Mesenchymal stem cell (in vitro differentiated cells and primary cell): ENCODE measurements at regions not wholly inside any gene's neighbourhood (a gene's known extent, or its start where the extent isn't known, plus 50 kb on each side); places are given as distances from the start of the nearest gene placed in this dataset.

ENCODE experiments used
- DNase-seq: peaks from one replicate; pipeline ENCODE4 v3.0.0-alpha.2; 2013
- H2AFZ ChIP-seq: one replicate; pipeline ENCODE4 v1.6.1; 2013; ENCODE audit warnings: low read depth, mild to moderate bottlenecking, control low read depth, inconsistent platforms, low read length, moderate library complexity
- H2AK5ac ChIP-seq: 2 replicates; pipeline ENCODE4 v1.6.1; 2013; ENCODE audit warnings: low read length, moderate library complexity, mild to moderate bottlenecking, inconsistent platforms; ENCODE audit not compliant: severe bottlenecking
- H2BK120ac ChIP-seq: one replicate; pipeline ENCODE4 v1.6.1; 2013; ENCODE audit warnings: low read depth, mild to moderate bottlenecking, inconsistent platforms, low read length, moderate library complexity
- H2BK12ac ChIP-seq, 2 experiments: one replicate each; pipeline ENCODE4 v1.6.1; 2013; ENCODE audit warnings: inconsistent platforms in 2 of 2, low read length in 2 of 2, mild to moderate bottlenecking in 2 of 2, moderate library complexity in 2 of 2, control low read depth in 1 of 2
- H2BK15ac ChIP-seq: one replicate; pipeline ENCODE4 v1.6.1; 2013; ENCODE audit warnings: mild to moderate bottlenecking, low read depth, inconsistent platforms; ENCODE audit not compliant: poor library complexity, severe bottlenecking
- H2BK5ac ChIP-seq: 2 replicates; pipeline ENCODE4 v1.6.1; 2013; ENCODE audit warnings: low read depth, mild to moderate bottlenecking, low read length, control low read depth, inconsistent platforms; ENCODE audit not compliant: poor library complexity, severe bottlenecking
- H3K14ac ChIP-seq, 2 experiments: one replicate each; pipeline ENCODE4 v1.6.1; 2013; ENCODE audit warnings: inconsistent platforms in 2 of 2, low read length in 2 of 2, control low read depth in 1 of 2, mild to moderate bottlenecking in 1 of 2, moderate library complexity in 1 of 2
- H3K18ac ChIP-seq, 2 experiments: one replicate each; pipeline ENCODE4 v1.6.1; 2013; ENCODE audit warnings: inconsistent platforms in 2 of 2, low read length in 2 of 2, control low read depth in 1 of 2, low read depth in 1 of 2, mild to moderate bottlenecking in 1 of 2
- H3K23ac ChIP-seq, 2 experiments: one replicate each; pipeline ENCODE4 v1.6.1; 2013; ENCODE audit warnings: inconsistent platforms in 2 of 2, low read length in 2 of 2, mild to moderate bottlenecking in 2 of 2, moderate library complexity in 2 of 2, control low read depth in 1 of 2
- H3K27ac ChIP-seq: 2 replicates; pipeline ENCODE4 v1.5.1; 2013; ENCODE audit warnings: mild to moderate bottlenecking, moderate library complexity, low read length, control low read depth, inconsistent platforms; ENCODE audit not compliant: poor library complexity, severe bottlenecking
- H3K27me3 ChIP-seq, 2 experiments: 2 replicates each; pipeline versions ENCODE4 v1.6.1 to v1.7.0; 2013; ENCODE audit warnings: low read length in 2 of 2, mild to moderate bottlenecking in 2 of 2, moderate library complexity in 2 of 2, control low read depth in 1 of 2, inconsistent platforms in 1 of 2; ENCODE audit not compliant: control insufficient read depth in 1 of 2, insufficient read depth in 1 of 2
- H3K36me3 ChIP-seq, 2 experiments: 2 replicates each; pipeline versions ENCODE4 v1.6.1 to v1.7.0; 2013; ENCODE audit warnings: low read length in 2 of 2, control low read depth in 1 of 2, inconsistent platforms in 1 of 2, low read depth in 1 of 2, mild to moderate bottlenecking in 1 of 2; ENCODE audit not compliant: insufficient read depth in 2 of 2, control insufficient read depth in 1 of 2
- H3K4ac ChIP-seq, 2 experiments: one replicate each; pipeline ENCODE4 v1.6.1; 2013; ENCODE audit warnings: inconsistent platforms in 2 of 2, low read length in 2 of 2, mild to moderate bottlenecking in 2 of 2, moderate library complexity in 2 of 2, control low read depth in 1 of 2, low read depth in 1 of 2
- H3K4me1 ChIP-seq: 2 replicates; pipeline ENCODE4 v1.6.1; 2013; ENCODE audit warnings: low read depth, low read length, control low read depth; ENCODE audit not compliant: control insufficient read depth, insufficient read depth
- H3K4me2 ChIP-seq: 2 replicates; pipeline ENCODE4 v1.6.1; 2013; ENCODE audit warnings: low read length, mild to moderate bottlenecking, inconsistent platforms; ENCODE audit not compliant: poor library complexity, severe bottlenecking
- H3K4me3 ChIP-seq, 2 experiments: 2 replicates each; pipeline versions ENCODE4 v1.5.1 to v1.7.0; 2013; ENCODE audit warnings: low read length in 2 of 2, mild to moderate bottlenecking in 2 of 2, control low read depth in 1 of 2, low read depth in 1 of 2; ENCODE audit not compliant: insufficient read depth in 1 of 2
- H3K79me1 ChIP-seq: replicated peaks from 2 replicates; pipeline ENCODE4 v1.6.1; 2013; ENCODE audit warnings: mild to moderate bottlenecking, control low read depth, low read length, inconsistent platforms; ENCODE audit not compliant: poor library complexity, severe bottlenecking
- H3K9ac ChIP-seq: 2 replicates; pipeline ENCODE4 v1.7.0; 2013; ENCODE audit warnings: mild to moderate bottlenecking, low read length, moderate library complexity
- H3K9me3 ChIP-seq: 2 replicates; pipeline ENCODE4 v1.7.0; 2013; ENCODE audit warnings: mild to moderate bottlenecking, low read length; ENCODE audit not compliant: control insufficient read depth
- H4K8ac ChIP-seq: one replicate; pipeline ENCODE4 v1.6.1; 2013; ENCODE audit warnings: inconsistent platforms, mild to moderate bottlenecking, low read length, moderate library complexity
- H4K91ac ChIP-seq: one replicate; pipeline ENCODE4 v1.6.1; 2013; ENCODE audit warnings: mild to moderate bottlenecking, low read length, inconsistent platforms
- WGBS: methylation state at CpG from one replicate; pipeline ENCODE4 v1.1.7; 2013; ENCODE audit warnings: mixed read lengths; 5-methylcytosine and 5-hydroxymethylcytosine counted together

- Histone ChIP-seq H3K9me3 (no peaks in the 10 kb centered on the region), H2BK12ac (no peak overlapping the region), H3K23ac (no peak overlapping the region), H4K91ac (no peak overlapping the region), H3K4me1 (no peaks in the 10 kb centered on the region), H3K27ac (no peak overlapping the region), H3K36me3 (no peaks in the 10 kb centered on the region), H4K8ac (no peak overlapping the region), H3K79me1 (no peaks in the 10 kb centered on the region), H2BK120ac (no peak overlapping the region), H3K4me2 (no peak overlapping the region), H3K27me3 (no peaks in the 10 kb centered on the region), H3K18ac (no peak overlapping the region), H2AK5ac (no peak overlapping the region), H3K4me3 (no peak overlapping the region), H2BK5ac (no peak overlapping the region), H2AFZ (no peak overlapping the region), H2BK15ac (no peak overlapping the region), H3K4ac (no peak overlapping the region), H3K14ac (no peak overlapping the region), H3K9ac (no peak overlapping the region)
- no peak for DNase-seq
- WGBS: 90% methylated on average over 1 of the region's 2 CpGs
Observed at GRCh38 chr4:128698386-128698785, 111.1 kb upstream of the JADE1 start.

- H3K4me3 ChIP-seq: no peak overlapping the region
- H2BK12ac ChIP-seq: no peak overlapping the region
- H2BK5ac ChIP-seq: peak overlapping the region; percentile 62
- H2BK120ac ChIP-seq: no peak overlapping the region
- no peaks in the 10 kb centered on the region for H3K36me3 ChIP-seq
- H3K4me1 ChIP-seq: no peaks in the 10 kb centered on the region
- H3K14ac ChIP-seq: no peak overlapping the region
- H3K79me1 ChIP-seq: no peaks in the 10 kb centered on the region
- H4K91ac ChIP-seq: no peak overlapping the region
- no peak overlapping the region for H3K9ac ChIP-seq
- H2AFZ ChIP-seq: no peak overlapping the region
- no peak for DNase-seq
- no peak overlapping the region for H3K4me2 ChIP-seq
- no peaks in the 10 kb centered on the region for H3K9me3 ChIP-seq
- H3K27ac ChIP-seq: no peak overlapping the region
- H3K23ac ChIP-seq: no peak overlapping the region
- no peak overlapping the region for H3K18ac ChIP-seq
- no peak overlapping the region for H4K8ac ChIP-seq
- 90% methylated on average over 4 of the region's 5 CpGs for WGBS
- no peak overlapping the region for H3K4ac ChIP-seq
- H2AK5ac ChIP-seq: no peak overlapping the region
- no peak overlapping the region for H2BK15ac ChIP-seq
- no peaks in the 10 kb centered on the region for H3K27me3 ChIP-seq
Observed at GRCh38 chr4:128697323-128697722, 112.2 kb upstream of the JADE1 start.

GRCh38 chr4:128690011-128690410 lies 119.5 kb upstream of the JADE1 start:
- Histone ChIP-seq H3K4me1 (peaks cover 1% of the 10 kb centered on the region), H4K8ac (no peak overlapping the region), H3K36me3 (no peaks in the 10 kb centered on the region), H4K91ac (no peak overlapping the region), H2BK120ac (no peak overlapping the region), H3K23ac (no peak overlapping the region), H2BK5ac (no peak overlapping the region), H2BK12ac (no peak overlapping the region), H3K4me2 (no peak overlapping the region), H2AK5ac (no peak overlapping the region), H3K9me3 (peaks cover 10% of the 10 kb centered on the region), H3K4me3 (no peak overlapping the region), H3K18ac (no peak overlapping the region), H2AFZ (no peak overlapping the region), H3K27ac (no peak overlapping the region), H3K14ac (no peak overlapping the region), H3K4ac (no peak overlapping the region), H2BK15ac (no peak overlapping the region), H3K9ac (no peak overlapping the region), H3K79me1 (no peaks in the 10 kb centered on the region), H3K27me3 (no peaks in the 10 kb centered on the region)
- no peak for DNase-seq
- 69% methylated on average over 3 of the region's 3 CpGs for WGBS

GRCh38 chr4:128688846-128689437 lies 120.6 kb upstream of the JADE1 start:
- Histone ChIP-seq H3K27ac (peak overlapping the region; percentile 40), H2AFZ (no peak overlapping the region), H3K9me3 (peaks cover 10% of the 10 kb centered on the region), H2BK15ac (no peak overlapping the region), H3K4me2 (no peak overlapping the region), H3K79me1 (no peaks in the 10 kb centered on the region), H3K27me3 (no peaks in the 10 kb centered on the region), H3K18ac (no peak overlapping the region), H3K9ac (no peak overlapping the region), H3K14ac (no peak overlapping the region), H3K4ac (no peak overlapping the region), H2BK5ac (no peak overlapping the region), H3K4me3 (no peak overlapping the region), H2AK5ac (no peak overlapping the region), H3K23ac (no peak overlapping the region), H2BK12ac (no peak overlapping the region), H4K91ac (no peak overlapping the region), H3K4me1 (peaks cover 1% of the 10 kb centered on the region), H2BK120ac (no peak overlapping the region), H3K36me3 (no peaks in the 10 kb centered on the region), H4K8ac (no peak overlapping the region)
- WGBS: 86% methylated on average over 2 of the region's 3 CpGs
- no peak for DNase-seq
